ENCODE measurements at regions not wholly inside any gene's neighbourhood (a gene's known extent, or its start where the extent isn't known, plus 50 kb on each side); places are given as distances from the start of the nearest gene placed in this dataset.
A peak's percentile ranks its signal among the peaks of the same experiment; 100 is the strongest.

GRCh38 chr1:185663332-185663731 is 70.9 kb upstream of the HMCN1 start:
- Histone ChIP-seq H3K9me3 (ENCODE audit: control insufficient read depth, low read depth, low read length) (no peaks in the 10 kb centered on the region), H4K20me1 (ENCODE audit: control insufficient read depth, insufficient read depth, insufficient read length) (no peaks in the 10 kb centered on the region), H3K23ac (ENCODE audit: insufficient read length, low read depth, low read length) (no peak overlapping the region), H3K27me3 (ENCODE audit: insufficient read depth, low read length) (no peaks in the 10 kb centered on the region), H3K23me2 (ENCODE audit: insufficient read length, low read depth, low read length, poor library complexity, severe bottlenecking) (no peaks in the 10 kb centered on the region), H3T11ph (ENCODE audit: low read length) (no peak overlapping the region), H3K9ac (ENCODE audit: extremely low read depth, insufficient read length, low read length) (no peak overlapping the region), H3K14ac (ENCODE audit: insufficient read depth, low read length) (no peak overlapping the region), H2BK12ac (ENCODE audit: insufficient read length, low read depth, low read length) (no peak overlapping the region), H3K4me1 (ENCODE audit: insufficient read depth, low read length) (no peaks in the 10 kb centered on the region; the same call in 1 of the 2 replicates), H3K56ac (ENCODE audit: insufficient read length, low read depth, low read length) (no peak overlapping the region), H3K4me2 (ENCODE audit: insufficient read depth, insufficient read length, low read length) (no peak overlapping the region), H3K18ac (ENCODE audit: insufficient read length, low read depth, low read length) (no peak overlapping the region), H3K27ac (ENCODE audit: insufficient read length, low read depth, low read length) (no peak overlapping the region), H3K79me2 (ENCODE audit: insufficient read depth, low read length) (no peaks in the 10 kb centered on the region), H2AFZ (ENCODE audit: low read length) (no peak overlapping the region), H4K8ac (replicated peaks; ENCODE audit: insufficient read length, low read depth, low read length) (no peak overlapping the region), H3K4ac (ENCODE audit: low read depth, low read length) (no peak overlapping the region), H3K79me1 (ENCODE audit: insufficient read depth, low read depth, low read length, poor library complexity, severe bottlenecking) (no peaks in the 10 kb centered on the region), H4K91ac (ENCODE audit: insufficient read length, low read depth, low read length) (no peak overlapping the region), H2BK20ac (ENCODE audit: low read depth, low read length, poor library complexity, severe bottlenecking) (no peak overlapping the region), H2AK5ac (ENCODE audit: insufficient read length, low read length) (no peak overlapping the region), H2BK5ac (ENCODE audit: insufficient read length, low read length) (no peak overlapping the region), H2BK120ac (ENCODE audit: low read depth, low read length, poor library complexity, severe bottlenecking) (no peak overlapping the region), H2BK15ac (ENCODE audit: low read depth, low read length) (no peak overlapping the region), H4K5ac (ENCODE audit: insufficient read length, low read depth, low read length) (no peak overlapping the region)
- no CpG with 5 or more reads among the region's 1 CpG for whole genome bisulfite sequencing (ENCODE audit: extremely low coverage, insufficient read length, low lambda C conversion rate)
- H3K4me3 Mint-ChIP-seq: no peak overlapping the region
- DNase-seq: no peak
- no peaks in the 10 kb centered on the region for H3K27me3 Mint-ChIP-seq (ENCODE audit: low read depth)
- no peaks in the 10 kb centered on the region for H3K36me3 Mint-ChIP-seq (ENCODE audit: insufficient read depth in 1 of 3, low read depth in 3 of 3)
- TF ChIP-seq CTCF (conservative IDR thresholded peaks at IDR 0.05): no peak
- no peaks in the 10 kb centered on the region; a peak in 1 of 5 replicates for H3K9me3 Mint-ChIP-seq
- 0 out of 7 replicates have a peak overlapping the region, but pooled peaks of 1 of the 3 experiments have one; percentile 19 for H3K27ac Mint-ChIP-seq
- peaks cover 24 to 34% of the 10 kb centered on the region in 2 experiments for H3K4me1 Mint-ChIP-seq

Data from H9 (cell line).